GM19043 (cell line): ENCODE measurements at regions not wholly inside any gene's neighbourhood (a gene's known extent, or its start where the extent isn't known, plus 50 kb on each side); places are given as distances from the start of the nearest gene placed in this dataset.

Experiments used
- ATAC-seq: cut with Tn5 transposase; IDR thresholded peaks from one replicate; pipeline ENCODE4 v1.9.1; 2021; ENCODE audit warnings: low read depth; ENCODE audit not compliant: unreplicated experiment

- ATAC-seq: no peak
These were observed 237.3 kb upstream of the POU3F1 start for GRCh38 chr1:38283696-38284470.

DNA sequence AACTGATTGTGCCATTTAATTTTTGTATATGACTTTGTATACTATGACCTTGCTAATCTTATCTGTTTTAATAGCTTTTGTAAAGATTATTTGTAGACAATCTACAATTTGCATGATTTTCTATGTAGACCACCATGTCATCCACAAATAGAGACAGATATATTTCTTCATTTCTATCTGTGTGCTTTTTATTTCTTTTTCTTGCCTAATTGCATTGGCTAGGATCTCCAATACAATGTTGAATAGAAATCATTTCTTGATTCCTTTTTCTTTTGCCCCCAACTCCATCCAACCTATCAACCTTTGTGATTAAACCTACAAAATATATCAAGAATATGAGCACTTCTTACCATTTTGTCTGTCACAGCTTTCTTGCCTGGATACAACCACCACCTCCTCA, 232.6 kb upstream of the POU3F1 start:
- ATAC-seq: no peak

GRCh38 chr1:38277646-38278045, 231.1 kb upstream of the POU3F1 start:
- ATAC-seq: no peak

DNA sequence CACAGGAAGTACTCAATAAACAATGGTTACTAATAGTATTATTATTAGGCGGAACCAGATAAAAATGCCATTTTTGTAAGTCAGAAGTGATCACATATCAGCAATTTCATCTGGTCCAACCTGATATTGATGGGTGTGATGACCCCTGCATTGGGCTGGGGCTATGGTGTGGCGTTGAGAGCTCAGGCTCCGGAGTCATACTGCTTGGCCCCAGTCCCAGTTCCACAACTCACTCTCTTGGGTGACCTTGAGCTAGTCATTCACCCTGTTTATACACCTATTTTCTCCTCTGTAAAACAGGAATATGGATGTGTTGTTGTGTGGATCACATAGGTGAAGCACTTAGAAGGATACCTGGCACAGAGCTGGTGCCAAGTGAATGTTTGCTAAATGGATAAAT, 229.4 kb upstream of the POU3F1 start:
- no peak for ATAC-seq

GRCh38 chr1:38274974-38275373, 228.4 kb upstream of the POU3F1 start:
- ATAC-seq: no peak

- no peak for ATAC-seq
These were observed 226.7 kb upstream of the POU3F1 start for GRCh38 chr1:38273196-38273804.

- no peak for ATAC-seq
These were observed 225.9 kb upstream of the POU3F1 start for GRCh38 chr1:38272515-38272914.

GRCh38 chr1:38270849-38271633, 224.4 kb upstream of the POU3F1 start:
- no peak for ATAC-seq

GRCh38 chr1:38269923-38270848, 223.6 kb upstream of the POU3F1 start:
- ATAC-seq: no peak

DNA sequence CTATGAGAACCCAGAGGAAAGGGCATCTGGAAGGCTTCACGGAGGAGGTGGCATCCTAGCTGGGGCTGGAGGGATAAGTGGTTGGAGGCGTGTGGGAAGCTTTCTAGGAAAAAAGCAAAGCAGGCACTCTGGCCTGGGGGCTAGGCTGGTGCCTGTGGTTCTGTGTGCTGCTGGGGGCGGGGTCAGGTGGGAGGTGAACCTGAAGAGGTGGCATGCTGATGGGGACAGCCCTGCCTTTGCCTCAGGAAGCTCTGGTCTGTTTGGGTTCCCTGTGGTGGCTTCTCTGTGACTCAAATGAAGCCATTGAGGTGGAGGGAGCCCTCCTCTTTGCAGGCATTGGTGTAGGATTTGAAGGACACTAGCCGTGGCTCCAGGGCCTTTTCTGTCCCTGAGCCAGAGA, 221.6 kb upstream of the POU3F1 start:
- no peak for ATAC-seq

DNA sequence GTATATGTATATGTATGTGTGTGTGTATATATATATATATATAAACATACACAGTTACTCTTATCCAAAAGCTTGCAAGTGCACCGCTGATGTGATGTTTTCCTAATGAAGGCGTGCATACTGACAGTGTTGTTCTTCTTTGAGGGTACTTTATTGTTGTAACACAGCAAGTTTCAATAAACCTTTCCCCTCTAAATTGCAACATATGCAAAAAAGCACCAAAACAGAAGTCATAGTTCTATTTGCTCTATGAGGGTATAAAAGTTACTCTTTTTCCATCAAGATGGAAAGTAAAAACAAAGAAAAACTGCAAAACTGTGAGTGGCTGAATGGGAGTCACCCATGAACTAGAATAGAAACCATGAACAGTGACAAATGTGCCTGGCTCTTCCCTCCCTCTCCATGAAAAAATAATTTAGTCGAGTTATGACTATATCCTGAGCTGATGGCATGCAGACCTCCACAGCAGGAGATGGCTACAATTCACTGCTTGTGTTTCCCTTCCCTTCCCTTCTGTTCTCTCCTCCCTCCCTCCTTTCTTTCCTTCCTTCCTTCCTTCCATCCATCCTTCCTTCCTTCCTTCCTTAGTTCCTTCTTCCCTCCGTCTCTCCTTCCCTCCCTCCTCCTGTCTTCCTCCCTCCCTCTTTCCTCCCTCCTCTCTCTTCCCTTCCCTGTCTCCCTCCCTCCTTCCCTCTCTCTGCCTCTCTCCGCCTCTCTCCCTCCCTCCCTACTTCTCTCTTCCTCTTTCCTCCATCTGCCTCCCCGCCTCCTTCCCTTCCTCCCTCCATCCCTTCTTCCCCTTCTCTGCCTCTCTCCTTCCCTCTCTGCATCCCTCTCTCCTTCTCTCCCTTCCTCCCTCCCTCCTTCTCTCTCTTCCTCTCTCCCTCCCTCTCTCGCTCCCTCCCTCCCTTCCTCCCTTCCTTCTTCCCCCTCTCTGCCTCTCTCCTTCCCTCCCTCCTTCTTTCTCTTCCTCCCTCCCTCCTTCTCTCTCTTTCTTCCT, 220.7 kb upstream of the POU3F1 start:
- ATAC-seq: no peak

DNA sequence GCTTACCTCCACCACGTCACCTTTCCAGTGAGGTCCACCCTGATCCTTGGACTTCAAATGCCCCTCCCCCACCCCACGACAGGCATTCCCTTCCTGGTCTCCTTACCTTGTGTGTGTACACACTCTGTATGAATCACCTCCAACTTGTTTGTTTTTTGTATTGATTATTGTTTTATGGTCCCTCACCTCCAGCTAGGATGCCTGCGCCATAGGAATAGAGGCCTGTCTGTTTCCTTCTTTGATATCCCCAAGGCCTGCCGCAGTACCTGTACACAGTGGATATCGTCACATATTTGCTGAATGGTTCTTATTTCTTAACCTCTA, 219.6 kb upstream of the POU3F1 start:
- ATAC-seq: no peak

- ATAC-seq: no peak
These were observed 219.0 kb upstream of the POU3F1 start for GRCh38 chr1:38265293-38266196.

GRCh38 chr1:38263438-38263837, 216.8 kb upstream of the POU3F1 start:
- no peak for ATAC-seq

DNA sequence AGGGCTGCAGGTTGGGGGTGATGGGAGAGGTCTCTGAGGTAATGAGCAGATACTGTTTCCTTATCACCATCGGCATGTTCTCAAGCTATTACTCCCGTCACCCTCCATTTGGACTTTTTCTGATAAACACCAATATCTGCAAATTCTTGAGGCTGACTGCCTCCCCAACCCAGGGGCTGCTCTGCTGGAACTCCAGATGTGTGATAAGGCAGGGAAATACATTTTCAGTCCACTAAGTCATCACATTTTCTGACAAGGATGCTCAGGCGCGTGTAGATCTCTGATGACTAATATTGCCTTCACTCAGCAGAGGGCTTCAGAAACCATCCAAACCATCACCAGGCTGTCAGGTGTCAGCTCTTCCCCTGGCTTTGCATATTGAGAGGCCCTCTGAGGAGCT, 215.0 kb upstream of the POU3F1 start:
- ATAC-seq: no peak

- no peak for ATAC-seq
These were observed 211.6 kb upstream of the POU3F1 start for GRCh38 chr1:38258085-38258627.

DNA sequence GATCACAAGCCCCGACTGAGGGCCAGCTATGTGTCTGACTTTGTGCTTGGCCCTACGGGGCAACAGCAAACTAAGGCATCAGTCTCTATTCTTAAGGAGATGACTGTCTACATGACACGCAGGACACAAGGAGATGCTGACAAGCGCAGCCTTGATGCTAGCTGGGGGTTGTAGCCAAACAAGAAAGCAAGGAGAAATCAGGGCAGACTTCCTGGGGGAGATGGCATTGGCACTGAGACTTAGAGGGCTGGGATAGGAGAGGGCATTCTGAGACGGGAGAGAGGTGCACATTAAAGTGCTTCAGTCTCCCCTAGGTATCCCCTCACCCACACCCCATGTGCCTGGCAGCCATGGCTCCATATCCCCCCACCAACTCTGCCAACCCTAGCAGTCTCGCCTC, 210.8 kb upstream of the POU3F1 start:
- ATAC-seq: no peak

GRCh38 chr1:38256072-38256471, 209.5 kb upstream of the POU3F1 start:
- ATAC-seq: no peak
